GM12891 (cell line): ENCODE measurements at regions not wholly inside any gene's neighbourhood (a gene's known extent, or its start where the extent isn't known, plus 50 kb on each side); places are given as distances from the start of the nearest gene placed in this dataset.

Experiments
- POLR2A ChIP-seq: IDR thresholded peaks from 2 replicates; pipeline ENCODE4 v1.6.1; 2011; ENCODE audit warnings: low read depth, low read length, control low read depth
- POLR2AphosphoS5 ChIP-seq: IDR thresholded peaks from 2 replicates; pipeline ENCODE4 v1.6.1; 2011; ENCODE audit warnings: low read depth, low read length, control low read depth
- POU2F2 ChIP-seq: IDR thresholded peaks from 2 replicates; pipeline ENCODE4 v1.6.1; 2011; ENCODE audit warnings: low read depth, mild to moderate bottlenecking, control low read depth, low read length, moderate library complexity
- TAF1 ChIP-seq: IDR thresholded peaks from 2 replicates; pipeline ENCODE4 v1.6.1; 2011; ENCODE audit warnings: low read depth, low read length, control low read depth

- TF ChIP-seq POLR2AphosphoS5 (no peak), POLR2A (no peak), TAF1 (no peak), POU2F2 (no peak)
These were observed 50.4 kb upstream of the ST3GAL6 start for GRCh38 chr3:98712726-98713125.
